ENCODE measurements at regions not wholly inside any gene's neighbourhood (a gene's known extent, or its start where the extent isn't known, plus 50 kb on each side); places are given as distances from the start of the nearest gene placed in this dataset.
"Not testable (repeated sequence)": the region's sequence is repeated elsewhere in the genome, so short reads cannot be mapped to it uniquely, and the experiment has no call there.

- DNase-seq: no peak
Observed at GRCh38 chr5:152623951-152624350, 218.9 kb upstream of the NMUR2 start.

GRCh38 chr5:152625696-152626095 is 220.6 kb upstream of the NMUR2 start:
- DNase-seq: no peak

- peak; percentile 59 for DNase-seq
Observed at GRCh38 chr5:152631221-152631620, 226.1 kb upstream of the NMUR2 start.

GRCh38 chr5:152632360-152632759 is 227.3 kb upstream of the NMUR2 start:
- DNase-seq: peak; percentile 68

GRCh38 chr5:152634586-152634985 is 229.5 kb upstream of the NMUR2 start:
- peak; percentile 82 for DNase-seq

- DNase-seq: peak; percentile 26
Observed at GRCh38 chr5:152638996-152639552, 234.0 kb upstream of the NMUR2 start.

- DNase-seq: no peak
Observed at GRCh38 chr5:152641970-152642805, 237.1 kb upstream of the NMUR2 start.

- no peak for DNase-seq
Observed at GRCh38 chr5:152642880-152643279, 237.8 kb upstream of the NMUR2 start.

- no peak for DNase-seq
Observed at GRCh38 chr5:152644029-152644728, 239.1 kb upstream of the NMUR2 start.

GRCh38 chr5:152649609-152650008 is 244.5 kb upstream of the NMUR2 start:
- no peak for DNase-seq

GRCh38 chr5:152650413-152650812 is 245.3 kb upstream of the NMUR2 start:
- no peak for DNase-seq

GRCh38 chr5:152659470-152659869 is 254.4 kb upstream of the NMUR2 start:
- not testable (repeated sequence) for DNase-seq

- DNase-seq: no peak
Observed at GRCh38 chr5:152673601-152674000, 268.5 kb upstream of the NMUR2 start.

- DNase-seq: no peak
Observed at GRCh38 chr5:152674403-152674802, 269.3 kb upstream of the NMUR2 start.

- peak; percentile 56 for DNase-seq
Observed at GRCh38 chr5:152676196-152676595, 271.1 kb upstream of the NMUR2 start.

GRCh38 chr5:152683205-152683604 is 278.1 kb upstream of the NMUR2 start:
- DNase-seq: no peak

GRCh38 chr5:152686931-152687330 is 281.9 kb upstream of the NMUR2 start:
- DNase-seq: no peak

- DNase-seq: peak; percentile 36
Observed at GRCh38 chr5:152688561-152689249, 283.6 kb upstream of the NMUR2 start.

GRCh38 chr5:152689250-152689711 is 284.2 kb upstream of the NMUR2 start:
- peak; percentile 10 for DNase-seq

- DNase-seq: no peak
Observed at GRCh38 chr5:152694231-152694630, 289.2 kb upstream of the NMUR2 start.

- DNase-seq: no peak
Observed at GRCh38 chr5:152701305-152701949, 296.3 kb upstream of the NMUR2 start.

GRCh38 chr5:152704286-152704685 is 299.2 kb upstream of the NMUR2 start:
- DNase-seq: no peak

All from NCI-H2171 treated with DMSO at 0.1 percent for 48 hours (cell line).